NCI-H345 (cell line): ENCODE measurements at regions not wholly inside any gene's neighbourhood (a gene's known extent, or its start where the extent isn't known, plus 50 kb on each side); places are given as distances from the start of the nearest gene placed in this dataset.
"Not testable (repeated sequence)": the region's sequence is repeated elsewhere in the genome, so short reads cannot be mapped to it uniquely, and the experiment has no call there.

Source experiments
- DNase-seq: peaks from one replicate; lab custom pipeline; 2025; lab: John Stamatoyannopoulos, UW

- not testable (repeated sequence) for DNase-seq
Measured at GRCh38 chr5:117304512-117305107, 730.0 kb upstream of the SEMA6A start.

- no peak for DNase-seq
Measured at GRCh38 chr5:117302949-117303348, 728.3 kb upstream of the SEMA6A start.

- DNase-seq = no peak
Measured at GRCh38 chr5:117302473-117302872, 727.9 kb upstream of the SEMA6A start.

- DNase-seq = no peak
Measured at GRCh38 chr5:117299936-117300328, 725.3 kb upstream of the SEMA6A start.

GRCh38 chr5:117299224-117299935, 724.8 kb upstream of the SEMA6A start:
- no peak for DNase-seq

- no peak for DNase-seq
Measured at GRCh38 chr5:117296872-117297271, 722.2 kb upstream of the SEMA6A start.

GRCh38 chr5:117295941-117296340, 721.3 kb upstream of the SEMA6A start:
- no peak for DNase-seq

- DNase-seq = no peak
Measured at GRCh38 chr5:117286813-117287212, 712.2 kb upstream of the SEMA6A start.

GRCh38 chr5:117271656-117272055, 697.0 kb upstream of the SEMA6A start:
- no peak for DNase-seq

- DNase-seq = no peak
Measured at GRCh38 chr5:117266280-117266679, 691.7 kb upstream of the SEMA6A start.

- no peak for DNase-seq
Measured at GRCh38 chr5:117263231-117263630, 688.6 kb upstream of the SEMA6A start.

- DNase-seq = no peak
Measured at GRCh38 chr5:117262572-117263131, 688.0 kb upstream of the SEMA6A start.

GRCh38 chr5:117261948-117262571, 687.4 kb upstream of the SEMA6A start:
- DNase-seq = no peak

GRCh38 chr5:117255211-117256027, 680.8 kb upstream of the SEMA6A start:
- DNase-seq = no peak

- DNase-seq = no peak
Measured at GRCh38 chr5:117252566-117252965, 677.9 kb upstream of the SEMA6A start.

- no peak for DNase-seq
Measured at GRCh38 chr5:117249086-117249815, 674.6 kb upstream of the SEMA6A start.

- DNase-seq = no peak
Measured at GRCh38 chr5:117246424-117246823, 671.8 kb upstream of the SEMA6A start.

- DNase-seq = no peak
Measured at GRCh38 chr5:117245130-117245529, 670.5 kb upstream of the SEMA6A start.

GRCh38 chr5:117242028-117242427, 667.4 kb upstream of the SEMA6A start:
- no peak for DNase-seq

- no peak for DNase-seq
Measured at GRCh38 chr5:117236941-117237340, 662.3 kb upstream of the SEMA6A start.

- DNase-seq = no peak
Measured at GRCh38 chr5:117235786-117236185, 661.2 kb upstream of the SEMA6A start.

GRCh38 chr5:117230375-117230774, 655.8 kb upstream of the SEMA6A start:
- no peak for DNase-seq
